Neuronal stem cell (in vitro differentiated cells): ENCODE measurements at regions not wholly inside any gene's neighbourhood (a gene's known extent, or its start where the extent isn't known, plus 50 kb on each side); places are given as distances from the start of the nearest gene placed in this dataset.

Experiments used
- DNase-seq: peaks from one replicate; pipeline ENCODE4 v3.0.0-alpha.2; 2013; ENCODE audit warnings: low spot score
- H2AFZ ChIP-seq: one replicate; pipeline ENCODE4 v1.6.1; 2013; ENCODE audit warnings: mild to moderate bottlenecking, low read length, inconsistent platforms
- H2AK5ac ChIP-seq: 2 replicates; pipeline ENCODE4 v1.6.1; 2013; ENCODE audit warnings: low read depth, mild to moderate bottlenecking, inconsistent platforms, low read length, moderate library complexity, mixed read lengths
- H2BK120ac ChIP-seq: 2 replicates; pipeline ENCODE4 v1.6.1; 2013; ENCODE audit warnings: low read depth, mild to moderate bottlenecking, inconsistent platforms, low read length, moderate library complexity, mixed read lengths
- H2BK12ac ChIP-seq: one replicate; pipeline ENCODE4 v1.6.1; 2013; ENCODE audit warnings: low read length, inconsistent platforms
- H2BK15ac ChIP-seq: 2 replicates; pipeline ENCODE4 v1.6.1; 2013; ENCODE audit warnings: mild to moderate bottlenecking, low read length, inconsistent platforms, mixed read lengths
- H2BK5ac ChIP-seq: one replicate; pipeline ENCODE4 v1.6.1; 2013; ENCODE audit warnings: inconsistent platforms, mild to moderate bottlenecking, low read length, moderate library complexity
- H3K14ac ChIP-seq: one replicate; pipeline ENCODE4 v1.6.1; 2013; ENCODE audit warnings: low read length, inconsistent platforms
- H3K18ac ChIP-seq: 2 replicates; pipeline ENCODE4 v1.6.1; 2013; ENCODE audit warnings: low read length, inconsistent platforms
- H3K23ac ChIP-seq: 2 replicates; pipeline ENCODE4 v1.6.1; 2013; ENCODE audit warnings: low read depth, mild to moderate bottlenecking, mixed read lengths, low read length, inconsistent platforms; ENCODE audit not compliant: poor library complexity
- H3K27ac ChIP-seq: replicated peaks from 3 replicates; pipeline ENCODE4 v1.5.1; 2013; ENCODE audit warnings: low read length, inconsistent platforms
- H3K27me3 ChIP-seq, 3 experiments: 2 replicates each; pipeline ENCODE4 v1.6.1; 2013; ENCODE audit warnings: low read length in 3 of 3, mild to moderate bottlenecking in 2 of 3, inconsistent platforms in 1 of 3, low read depth in 1 of 3, mixed read lengths in 1 of 3, moderate library complexity in 1 of 3; ENCODE audit not compliant: control insufficient read depth in 3 of 3, insufficient read depth in 3 of 3
- H3K36me3 ChIP-seq, 2 donors: replicated peaks in 1 of 2; 2 replicates each; pipeline ENCODE4 v1.6.1; 2013; ENCODE audit warnings: low read length in 2 of 2; ENCODE audit not compliant: control insufficient read depth in 2 of 2, insufficient read depth in 2 of 2
- H3K4ac ChIP-seq: 2 replicates; pipeline ENCODE4 v1.6.1; 2013; ENCODE audit warnings: inconsistent platforms, mild to moderate bottlenecking, low read length, moderate library complexity
- H3K4me1 ChIP-seq, 2 donors: 1 replicate in 1 of 2; 2 replicates in 1 of 2; pipeline ENCODE4 v1.6.1; 2013; ENCODE audit warnings: low read length in 2 of 2, low read depth in 1 of 2; ENCODE audit not compliant: control insufficient read depth in 2 of 2, insufficient read depth in 1 of 2
- H3K4me2 ChIP-seq: one replicate; pipeline ENCODE4 v1.6.1; 2013; ENCODE audit warnings: mild to moderate bottlenecking, low read length, inconsistent platforms; ENCODE audit not compliant: insufficient read depth, poor library complexity, severe bottlenecking
- H3K4me3 ChIP-seq, 2 donors: 2 replicates each; pipeline ENCODE4 v1.5.1; 2013; ENCODE audit warnings: low read length in 2 of 2, mild to moderate bottlenecking in 2 of 2, inconsistent platforms in 1 of 2, moderate library complexity in 1 of 2
- H3K79me1 ChIP-seq: one replicate; pipeline ENCODE4 v1.6.1; 2013; ENCODE audit warnings: low read depth, mild to moderate bottlenecking, inconsistent platforms, low read length, moderate library complexity
- H3K9ac ChIP-seq: one replicate; pipeline ENCODE4 v1.6.1; 2013; ENCODE audit warnings: mild to moderate bottlenecking, low read depth, low read length, inconsistent platforms; ENCODE audit not compliant: poor library complexity
- H3K9me3 ChIP-seq, 2 donors: replicated peaks in 1 of 2; 2 replicates each; pipeline versions ENCODE3 to v1.6.1; 2013; ENCODE audit warnings: low read length in 2 of 2, mild to moderate bottlenecking in 2 of 2, inconsistent platforms in 1 of 2, low read depth in 1 of 2, mixed read lengths in 1 of 2, moderate library complexity in 1 of 2; ENCODE audit not compliant: control insufficient read depth in 2 of 2, insufficient read depth in 1 of 2
- H4K8ac ChIP-seq: one replicate; pipeline ENCODE4 v1.6.1; 2013; ENCODE audit warnings: low read depth, mild to moderate bottlenecking, inconsistent platforms, low read length, moderate library complexity
- H4K91ac ChIP-seq: one replicate; pipeline ENCODE4 v1.6.1; 2013; ENCODE audit warnings: low read length, low read depth, mild to moderate bottlenecking, inconsistent platforms; ENCODE audit not compliant: poor library complexity
- WGBS, 2 donors: extraction: QIAGEN DNeasy Blood & Tissue Kit; methylation state at CpG; one replicate each; pipeline ENCODE4 v1.1.7; 2013; ENCODE audit warnings: missing lambda C conversion rate in 2 of 2, mixed read lengths in 1 of 2; ENCODE audit not compliant: insufficient read length in 2 of 2, insufficient replicate concordance in 1 of 2; ENCODE audit errors: extremely low coverage in 2 of 2; 5-methylcytosine and 5-hydroxymethylcytosine counted together

DNA sequence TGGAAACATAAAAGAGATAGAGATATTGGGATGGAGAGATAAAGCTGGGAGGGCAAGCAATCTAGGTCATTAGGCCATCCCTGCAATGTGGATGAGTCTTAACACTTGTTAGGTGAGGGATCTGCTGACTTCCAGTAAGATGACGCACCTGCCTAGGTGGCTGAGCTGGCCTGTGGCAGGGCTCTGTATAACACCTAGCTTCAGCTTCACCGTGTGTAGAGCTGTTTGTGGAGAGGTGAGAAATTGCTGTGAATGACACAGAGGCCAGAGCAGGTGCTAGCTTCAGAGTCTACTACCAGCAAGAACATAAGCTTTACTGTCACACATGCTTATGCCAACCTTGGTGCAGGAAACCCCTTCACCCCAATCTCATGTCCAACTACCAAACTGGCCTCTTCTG, 1010.0 kb downstream of the TYW1 start:
- Histone ChIP-seq H3K36me3 (no peaks in the 10 kb centered on the region), H2BK5ac (no peak overlapping the region), H3K27me3 (no peaks in the 10 kb centered on the region), H3K4me3 (no peak overlapping the region), H2BK15ac (no peak overlapping the region), H4K8ac (no peak overlapping the region), H4K91ac (no peak overlapping the region), H3K18ac (no peak overlapping the region), H2BK120ac (no peak overlapping the region), H3K27ac (no peak overlapping the region), H3K79me1 (no peaks in the 10 kb centered on the region), H3K14ac (no peak overlapping the region), H3K4me2 (no peak overlapping the region), H2BK12ac (no peak overlapping the region), H2AK5ac (no peak overlapping the region), H2AFZ (no peak overlapping the region), H3K4me1 (no peaks in the 10 kb centered on the region), H3K9ac (no peak overlapping the region), H3K4ac (no peak overlapping the region), H3K23ac (no peak overlapping the region), H3K9me3 (no peaks in the 10 kb centered on the region)
- DNase-seq, result no peak
- no CpG with 5 or more reads among the region's 2 CpGs for WGBS, 2 donors

DNA sequence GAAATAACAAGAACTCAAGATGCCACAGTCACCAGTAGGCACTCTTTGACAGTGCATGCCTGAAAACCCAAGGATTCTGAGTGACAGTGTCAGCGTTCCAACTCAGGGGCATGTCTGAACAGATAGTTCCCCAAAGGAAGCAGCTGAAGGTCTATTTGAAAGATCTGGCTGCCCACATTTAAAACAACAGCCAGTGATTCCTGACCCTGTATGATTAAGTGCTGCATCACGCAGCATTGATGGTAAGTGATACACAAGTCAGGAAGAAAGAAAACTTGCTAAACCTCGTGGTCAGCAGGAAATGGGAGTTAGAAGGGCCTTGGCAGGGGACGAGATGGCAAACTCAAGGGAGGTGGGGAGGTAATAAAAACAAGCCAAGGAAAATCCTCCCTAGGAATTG, 1013.1 kb downstream of the TYW1 start:
- Histone ChIP-seq H2BK120ac (no peak overlapping the region), H2BK15ac (no peak overlapping the region), H3K18ac (no peak overlapping the region), H4K91ac (no peak overlapping the region), H3K36me3 (no peaks in the 10 kb centered on the region), H3K4me3 (no peak overlapping the region), H4K8ac (no peak overlapping the region), H3K27ac (no peak overlapping the region), H3K27me3 (no peaks in the 10 kb centered on the region), H3K4me2 (no peak overlapping the region), H2BK5ac (no peak overlapping the region), H3K23ac (no peak overlapping the region), H2BK12ac (no peak overlapping the region), H2AFZ (no peak overlapping the region), H3K4ac (no peak overlapping the region), H3K14ac (no peak overlapping the region), H3K79me1 (no peaks in the 10 kb centered on the region), H3K4me1 (no peaks in the 10 kb centered on the region), H3K9me3 (no peaks in the 10 kb centered on the region), H2AK5ac (no peak overlapping the region), H3K9ac (no peak overlapping the region)
- no peak for DNase-seq
- WGBS, 2 donors, result no CpG with 5 or more reads among the region's 4 CpGs

DNA sequence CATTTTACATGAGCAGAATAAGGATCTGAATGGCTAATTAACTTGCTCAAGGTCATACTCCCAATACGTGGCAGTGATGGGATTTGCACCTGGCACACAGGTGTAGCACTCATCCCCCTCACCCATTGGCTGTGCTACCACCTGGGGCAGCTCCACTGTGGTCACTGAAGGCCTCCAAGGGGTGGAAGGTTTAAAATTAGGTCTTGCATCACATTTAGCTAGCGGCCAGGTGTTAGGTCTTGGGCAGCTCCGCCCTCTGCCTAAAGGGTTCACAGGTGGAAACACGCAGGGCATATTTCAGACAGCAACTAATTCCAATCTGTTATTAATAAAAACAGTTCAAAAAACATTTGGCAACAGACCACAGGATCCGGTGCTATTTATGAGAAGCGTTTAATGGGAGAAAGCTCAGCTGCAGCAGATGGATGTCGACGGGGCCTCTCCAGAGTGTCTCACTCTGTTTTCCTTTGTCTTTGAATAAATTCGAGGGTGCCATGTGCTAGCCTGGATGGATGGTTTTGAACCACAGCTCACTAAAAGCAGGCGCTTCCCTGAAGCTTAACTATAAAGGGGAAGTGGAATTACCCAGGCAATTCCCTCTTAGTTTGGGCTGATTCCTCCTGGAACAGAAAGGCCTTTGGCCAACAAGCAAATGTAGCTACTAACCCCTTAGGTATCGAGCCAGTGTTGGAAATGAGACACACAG, 1017.6 kb downstream of the TYW1 start:
- H3K36me3 ChIP-seq, result no peaks in the 10 kb centered on the region
- DNase-seq, result no peak
- no CpG with 5 or more reads among the region's 11 CpGs for WGBS, 2 donors

DNA sequence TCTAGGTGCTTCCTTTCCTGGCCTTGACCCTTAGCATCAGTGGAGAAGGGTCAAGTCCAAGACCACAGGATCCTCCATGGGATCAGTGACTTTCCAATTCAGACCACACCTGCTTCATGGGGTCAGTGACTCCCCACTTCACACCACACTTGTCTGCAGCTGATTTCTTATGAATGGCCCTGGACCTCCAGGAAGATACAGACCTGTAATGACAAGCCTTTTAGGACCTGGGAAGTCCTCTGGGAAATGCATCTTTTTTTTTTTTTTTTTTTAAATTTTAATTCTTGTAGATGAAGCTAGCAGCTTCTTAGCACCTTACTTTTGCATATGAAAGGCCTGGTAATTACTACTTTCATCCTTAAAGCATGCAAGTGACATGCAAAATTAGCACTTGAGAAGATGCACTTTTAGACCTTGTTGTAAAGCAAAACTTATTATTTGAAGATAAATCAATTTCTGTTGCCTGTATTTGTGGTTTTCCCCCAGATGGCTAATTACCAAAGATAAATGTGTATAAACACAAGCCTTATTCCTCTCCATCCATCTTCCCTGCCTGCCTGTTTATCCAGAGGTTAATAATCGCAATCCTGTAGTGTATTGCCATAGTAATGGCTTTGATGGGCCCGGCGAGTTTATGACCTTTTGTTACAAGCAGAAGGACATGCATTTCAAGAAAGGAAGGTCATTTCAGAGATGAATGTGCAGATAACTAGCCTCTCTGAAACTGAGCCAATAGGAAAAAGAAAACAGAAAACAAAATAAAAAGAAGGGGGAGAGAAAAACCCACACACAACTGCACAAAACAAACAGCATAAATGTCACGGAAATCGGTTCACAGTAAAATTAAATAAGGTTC, 1018.7 kb downstream of the TYW1 start:
- Histone ChIP-seq H4K91ac (no peak overlapping the region), H2AFZ (no peak overlapping the region), H3K4ac (no peak overlapping the region), H3K36me3 (no peaks in the 10 kb centered on the region), H3K18ac (no peak overlapping the region), H3K9me3 (no peaks in the 10 kb centered on the region), H2AK5ac (no peak overlapping the region), H3K4me1 (no peaks in the 10 kb centered on the region), H3K4me2 (no peak overlapping the region), H2BK15ac (no peak overlapping the region), H2BK12ac (no peak overlapping the region), H3K79me1 (no peaks in the 10 kb centered on the region), H4K8ac (no peak overlapping the region), H3K27me3 (no peaks in the 10 kb centered on the region), H3K14ac (no peak overlapping the region), H3K9ac (no peak overlapping the region), H2BK120ac (no peak overlapping the region), H3K27ac (no peak overlapping the region), H2BK5ac (no peak overlapping the region), H3K4me3 (no peak overlapping the region), H3K23ac (no peak overlapping the region)
- DNase-seq, result no peak
- no CpG with 5 or more reads among the region's 5 CpGs for WGBS, 2 donors

More for the DNA sequence above, 1017.6 kb downstream of the TYW1 start:
- H2BK15ac ChIP-seq, result no peak overlapping the region
- H3K9ac ChIP-seq, result no peak overlapping the region
- H3K4me3 ChIP-seq, result no peak overlapping the region
- H2AFZ ChIP-seq, result no peak overlapping the region
- no peak overlapping the region for H2AK5ac ChIP-seq
- no peak overlapping the region for H3K18ac ChIP-seq
- no peak overlapping the region for H3K4ac ChIP-seq
- no peak overlapping the region for H4K91ac ChIP-seq
- H3K14ac ChIP-seq, result no peak overlapping the region
- no peak overlapping the region for H2BK12ac ChIP-seq
- H3K27me3 ChIP-seq, result no peaks in the 10 kb centered on the region
- H3K4me2 ChIP-seq, result no peak overlapping the region
- no peak overlapping the region for H3K23ac ChIP-seq
- H3K9me3 ChIP-seq, result no peaks in the 10 kb centered on the region
- H2BK120ac ChIP-seq, result no peak overlapping the region
- H3K79me1 ChIP-seq, result no peaks in the 10 kb centered on the region
- H3K27ac ChIP-seq, result no peak overlapping the region
- H3K4me1 ChIP-seq, result no peaks in the 10 kb centered on the region
- no peak overlapping the region for H4K8ac ChIP-seq
- H2BK5ac ChIP-seq, result no peak overlapping the region
